ENCODE measurements at regions not wholly inside any gene's neighbourhood (a gene's known extent, or its start where the extent isn't known, plus 50 kb on each side); places are given as distances from the start of the nearest gene placed in this dataset.
A peak's percentile ranks its signal among the peaks of the same experiment; 100 is the strongest.

DNA sequence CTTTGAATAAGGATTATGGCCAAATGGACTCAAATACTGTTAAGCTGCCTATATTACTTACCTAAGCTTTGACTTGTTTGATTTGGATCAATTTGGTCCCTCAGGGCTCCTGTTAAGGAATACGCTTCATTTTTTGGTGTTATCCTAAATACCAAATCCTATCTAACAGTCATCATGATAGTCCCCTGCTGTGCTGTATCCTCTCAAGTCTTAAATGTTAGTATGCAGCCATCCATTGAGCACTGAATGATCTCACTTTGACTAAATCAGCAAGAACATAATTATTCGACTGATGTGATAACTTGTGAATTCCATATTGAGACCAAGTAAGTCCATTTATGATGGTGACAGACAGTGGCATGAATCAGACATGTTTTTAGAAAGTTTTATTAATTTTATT lies 53.1 kb upstream of the ATF3 start:
- in situ Hi-C loops (cut with HindIII; ENCODE audit: low sequenced_read_pairs), result no loop called here
- peak; percentile 8 for DNase-seq (ENCODE audit: low spot score)

DNA sequence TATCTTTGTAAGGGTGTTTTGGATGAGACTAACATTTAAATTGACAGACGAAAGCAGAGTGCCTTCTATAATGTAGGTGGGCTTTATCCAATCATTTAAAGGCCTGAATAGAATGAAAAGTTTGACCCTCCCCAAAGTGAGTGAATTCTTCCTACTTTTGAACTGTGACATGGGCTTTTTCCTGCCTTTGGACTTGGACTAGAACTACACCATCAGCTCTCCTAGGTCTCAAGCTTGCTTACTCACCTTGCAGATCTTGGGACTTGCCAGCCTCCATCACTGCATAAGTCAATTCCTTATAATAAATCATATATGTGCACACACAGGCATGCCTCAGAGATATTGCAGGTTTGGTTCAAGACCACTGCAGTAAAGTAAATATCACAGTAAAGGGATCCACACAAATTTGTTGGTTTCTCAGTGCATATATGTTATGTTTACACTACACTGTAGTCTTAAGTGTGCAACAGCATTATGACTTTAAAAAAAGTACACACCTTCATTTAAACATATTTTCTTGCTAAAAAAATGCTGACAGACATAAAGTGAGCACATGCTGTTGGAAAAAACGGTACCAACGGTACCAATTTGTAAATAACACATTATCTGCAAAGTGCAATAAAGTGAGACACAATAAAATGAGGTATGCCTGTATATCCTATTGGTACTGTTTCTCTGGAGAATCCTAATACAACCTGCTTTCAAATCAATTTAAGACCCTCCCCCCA lies 51.6 kb upstream of the ATF3 start:
- in situ Hi-C loops (cut with HindIII; ENCODE audit: low sequenced_read_pairs), result no loop called here
- peak; percentile 13 for DNase-seq (ENCODE audit: low spot score)

DNA sequence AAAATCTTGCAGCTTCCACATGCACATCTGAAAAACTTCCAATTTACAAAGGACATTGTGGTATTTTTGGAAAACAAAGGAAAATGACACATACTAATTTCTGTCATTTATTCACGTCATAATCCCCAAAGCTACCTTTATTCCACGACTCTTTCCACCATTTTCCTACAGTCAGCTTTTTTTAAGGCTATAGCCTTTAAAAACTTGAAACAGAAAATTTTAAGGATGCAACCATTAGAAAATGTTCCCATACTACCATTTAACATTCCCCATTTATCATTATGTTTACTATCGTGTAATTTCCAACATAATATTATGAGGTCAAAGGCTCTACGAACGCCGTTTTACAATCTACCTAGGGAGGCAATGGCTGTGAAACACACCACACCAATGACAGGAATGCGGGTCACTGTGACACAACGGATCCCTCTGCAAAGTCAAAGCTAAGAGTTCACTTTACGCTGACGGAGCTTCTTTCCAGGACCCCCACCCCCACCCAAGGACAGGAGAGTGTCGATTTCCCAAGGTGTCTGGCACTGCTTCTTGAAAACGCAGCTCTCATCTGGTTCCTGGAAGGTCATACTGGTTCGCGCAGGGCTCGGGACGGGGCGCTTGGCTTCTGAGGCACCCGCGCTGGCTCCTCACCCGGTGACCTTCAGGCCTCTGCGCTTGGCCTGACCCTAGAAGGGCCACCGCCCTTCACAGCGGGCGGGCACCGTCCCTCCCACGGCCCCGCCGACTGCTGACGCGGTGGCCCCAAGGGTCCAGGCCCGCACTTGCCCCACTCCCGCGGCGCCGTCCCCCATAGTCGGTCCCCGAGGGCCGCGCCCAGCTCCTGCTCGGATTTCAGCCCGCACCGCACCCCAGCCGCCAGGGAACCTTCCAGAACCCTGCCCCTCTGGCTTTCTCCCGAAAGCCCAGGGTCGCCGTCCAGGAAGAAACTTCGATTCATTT lies 50.5 kb upstream of the ATF3 start:
- in situ Hi-C loops (cut with HindIII; ENCODE audit: low sequenced_read_pairs), result no loop called here
- DNase-seq (ENCODE audit: low spot score), result peak; percentile 36

DNA sequence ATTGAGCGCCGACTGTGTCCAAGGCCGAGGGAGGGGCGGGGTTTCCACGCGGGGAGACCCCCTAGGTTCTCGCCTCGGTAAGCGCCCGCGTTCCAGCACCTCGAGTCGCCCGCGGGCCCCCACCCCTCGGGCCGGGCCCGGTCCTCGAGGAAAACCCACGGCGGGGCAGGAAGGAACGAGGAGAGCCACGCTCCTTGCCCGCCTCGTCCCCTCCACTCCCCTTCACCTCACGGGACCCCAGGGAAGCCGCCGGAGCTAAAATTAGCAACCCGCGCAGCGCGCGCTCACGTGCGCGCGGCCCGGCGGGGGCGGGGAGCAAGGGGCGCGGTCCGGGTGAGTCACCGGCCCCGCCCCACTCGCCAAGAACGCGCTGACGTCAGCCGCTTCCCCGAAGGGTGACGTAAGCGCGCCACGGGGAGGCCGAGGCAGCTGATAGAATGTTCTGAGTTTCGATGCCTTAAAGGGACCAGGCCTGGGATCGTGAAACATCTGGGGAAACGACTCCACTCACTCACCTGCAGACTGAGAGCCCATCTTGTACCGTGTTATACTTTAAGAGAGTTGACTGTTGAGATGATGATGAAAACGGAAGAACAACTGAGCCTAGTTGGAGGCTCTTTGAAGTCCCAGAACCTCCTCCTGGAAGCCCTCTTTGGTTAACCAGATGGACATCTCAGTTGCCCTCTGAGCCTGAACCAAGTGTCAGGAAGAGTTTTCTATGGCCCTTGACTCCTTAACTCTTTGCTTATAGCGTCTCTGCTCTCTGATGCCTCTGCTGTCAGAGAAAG lies 49.7 kb upstream of the ATF3 start:
- in situ Hi-C loops (cut with HindIII; ENCODE audit: low sequenced_read_pairs), result no loop called here

More for the DNA sequence above, 49.7 kb upstream of the ATF3 start:
- peak; percentile 89 for DNase-seq (ENCODE audit: low spot score)

Data from G401 (cell line).